OCI-LY7 (cell line): ENCODE measurements at regions not wholly inside any gene's neighbourhood (a gene's known extent, or its start where the extent isn't known, plus 50 kb on each side); places are given as distances from the start of the nearest gene placed in this dataset.

Source experiments
- CTCF ChIP-seq: fragments of 200-600 bp; sonication (generic); conservative IDR thresholded peaks from 2 replicates; pipeline ENCODE4 v1.5.1; 2014; ENCODE audit warnings: mild to moderate bottlenecking, antibody characterized with exemption, low read length, moderate library complexity, mixed read lengths
- EZH2phosphoT487 ChIP-seq: fragments of 200-600 bp; sonication (generic); IDR thresholded peaks from 2 replicates; pipeline ENCODE4 v1.6.1; 2018; ENCODE audit warnings: low read depth, borderline replicate concordance, mild to moderate bottlenecking, mixed run types, antibody characterized with exemption, low read length, moderate library complexity, mixed read lengths

GRCh38 chr17:13442361-13442760 lies 159.4 kb downstream of the HS3ST3A1 start:
- no peak for TF ChIP-seq CTCF
- no peak for TF ChIP-seq EZH2phosphoT487
